Mesendoderm (in vitro differentiated cells): ENCODE measurements at regions not wholly inside any gene's neighbourhood (a gene's known extent, or its start where the extent isn't known, plus 50 kb on each side); places are given as distances from the start of the nearest gene placed in this dataset.

ENCODE experiments used
- DNase-seq: peaks from one replicate; pipeline ENCODE4 v3.0.0; 2013
- H2AK5ac ChIP-seq: 2 replicates; pipeline ENCODE4 v1.6.1; 2013; ENCODE audit warnings: low read length, inconsistent platforms
- H2BK120ac ChIP-seq: 2 replicates; pipeline ENCODE4 v1.6.1; 2013; ENCODE audit warnings: low read depth, mild to moderate bottlenecking, low read length, moderate library complexity, mixed read lengths
- H2BK15ac ChIP-seq: replicated peaks from 2 replicates; pipeline ENCODE4 v1.6.1; 2013; ENCODE audit warnings: low read depth, mild to moderate bottlenecking, moderate library complexity
- H2BK5ac ChIP-seq: 2 replicates; pipeline ENCODE4 v1.6.1; 2013; ENCODE audit warnings: low read length, inconsistent platforms
- H3K18ac ChIP-seq: 2 replicates; pipeline ENCODE4 v1.6.1; 2013; ENCODE audit warnings: mild to moderate bottlenecking, low read length, mixed read lengths
- H3K23ac ChIP-seq: one replicate; pipeline ENCODE4 v1.6.1; 2013; ENCODE audit warnings: low read length
- H3K27ac ChIP-seq: 2 replicates; pipeline ENCODE4 v1.5.1; 2013; ENCODE audit warnings: low read depth, mild to moderate bottlenecking, inconsistent platforms, low read length, moderate library complexity
- H3K27me3 ChIP-seq: 2 replicates; pipeline ENCODE4 v1.6.1; 2013; ENCODE audit warnings: low read length, control low read depth, mild to moderate bottlenecking, inconsistent platforms; ENCODE audit not compliant: insufficient read depth, poor library complexity
- H3K36me3 ChIP-seq: 2 replicates; pipeline ENCODE4 v1.6.1; 2013; ENCODE audit warnings: low read length, inconsistent platforms; ENCODE audit not compliant: control insufficient read depth, insufficient read depth
- H3K4ac ChIP-seq: one replicate; pipeline ENCODE4 v1.6.1; 2013; ENCODE audit warnings: low read depth, mild to moderate bottlenecking, low read length, moderate library complexity
- H3K4me1 ChIP-seq: 2 replicates; pipeline ENCODE4 v1.6.1; 2013; ENCODE audit warnings: low read depth, low read length, inconsistent platforms; ENCODE audit not compliant: control insufficient read depth
- H3K4me2 ChIP-seq: 2 replicates; pipeline ENCODE4 v1.6.1; 2013; ENCODE audit warnings: low read length
- H3K4me3 ChIP-seq: 2 replicates; pipeline ENCODE4 v1.5.1; 2013; ENCODE audit warnings: mild to moderate bottlenecking, low read length
- H3K56ac ChIP-seq: one replicate; pipeline ENCODE4 v1.6.1; 2013; ENCODE audit warnings: low read length
- H3K79me1 ChIP-seq: 2 replicates; pipeline ENCODE4 v1.6.1; 2013; ENCODE audit warnings: low read length, inconsistent platforms
- H3K79me2 ChIP-seq: 2 replicates; pipeline ENCODE4 v1.6.1; 2013; ENCODE audit warnings: mild to moderate bottlenecking, low read length; ENCODE audit not compliant: control insufficient read depth, insufficient read depth
- H3K9ac ChIP-seq: 2 replicates; pipeline ENCODE4 v1.6.1; 2013; ENCODE audit warnings: low read length, inconsistent platforms
- H4K5ac ChIP-seq: one replicate; pipeline ENCODE4 v1.6.1; 2013; ENCODE audit warnings: low read length
- H4K8ac ChIP-seq: one replicate; pipeline ENCODE4 v1.6.1; 2013; ENCODE audit warnings: low read depth, mild to moderate bottlenecking, control low read depth, low read length, moderate library complexity
- WGBS: extraction: QIAGEN DNeasy Blood & Tissue Kit; methylation state at CpG from one replicate; pipeline ENCODE4 v1.1.7; 2013; ENCODE audit warnings: low lambda C conversion rate, missing lambda C conversion rate; ENCODE audit not compliant: insufficient coverage; ENCODE audit errors: extremely low coverage; 5-methylcytosine and 5-hydroxymethylcytosine counted together

- H3K4me1 ChIP-seq: no peaks in the 10 kb centered on the region
- no peak overlapping the region for H3K23ac ChIP-seq
- no peak overlapping the region for H2BK5ac ChIP-seq
- H2BK15ac ChIP-seq: no peak overlapping the region
- H4K8ac ChIP-seq: no peak overlapping the region
- no CpG with 5 or more reads among the region's 4 CpGs for WGBS
- no peak overlapping the region for H3K56ac ChIP-seq
- H3K4me2 ChIP-seq: no peak overlapping the region
- H3K4me3 ChIP-seq: no peak overlapping the region
- no peak overlapping the region for H2BK120ac ChIP-seq
- no peak overlapping the region for H3K4ac ChIP-seq
- no peak overlapping the region for H4K5ac ChIP-seq
- H3K79me1 ChIP-seq: no peaks in the 10 kb centered on the region
- DNase-seq: peak; percentile 76
- no peaks in the 10 kb centered on the region for H3K36me3 ChIP-seq
- peak overlapping the region; percentile 28 for H3K27ac ChIP-seq
- H3K79me2 ChIP-seq: no peaks in the 10 kb centered on the region
- H3K27me3 ChIP-seq: no peaks in the 10 kb centered on the region
- peak overlapping the region; percentile 68 for H3K18ac ChIP-seq
- no peak overlapping the region for H3K9ac ChIP-seq
- H2AK5ac ChIP-seq: no peak overlapping the region
Measured at GRCh38 chr13:54975676-54976075, 1947.1 kb downstream of the OLFM4 start.

- no peak overlapping the region for H3K9ac ChIP-seq
- H3K79me2 ChIP-seq: no peaks in the 10 kb centered on the region
- no peak overlapping the region for H2AK5ac ChIP-seq
- H3K4ac ChIP-seq: no peak overlapping the region
- H3K18ac ChIP-seq: no peak overlapping the region
- no peaks in the 10 kb centered on the region for H3K79me1 ChIP-seq
- DNase-seq: no peak
- no peak overlapping the region for H3K23ac ChIP-seq
- H2BK5ac ChIP-seq: no peak overlapping the region
- no peaks in the 10 kb centered on the region for H3K36me3 ChIP-seq
- no peak overlapping the region for H3K4me3 ChIP-seq
- H4K5ac ChIP-seq: no peak overlapping the region
- H3K27ac ChIP-seq: no peak overlapping the region
- no peak overlapping the region for H4K8ac ChIP-seq
- H3K4me1 ChIP-seq: no peaks in the 10 kb centered on the region
- no peak overlapping the region for H3K4me2 ChIP-seq
- no peak overlapping the region for H2BK15ac ChIP-seq
- no peak overlapping the region for H2BK120ac ChIP-seq
- H3K27me3 ChIP-seq: no peaks in the 10 kb centered on the region
- H3K56ac ChIP-seq: no peak overlapping the region
- WGBS: no CpG with 5 or more reads among the region's 3 CpGs
Measured at GRCh38 chr13:54980651-54981050, 1952.0 kb downstream of the OLFM4 start.

- peak; percentile 52 for DNase-seq
- WGBS: no CpG with 5 or more reads among the region's 4 CpGs
Measured at GRCh38 chr13:54989418-54989817, 1960.8 kb downstream of the OLFM4 start.

GRCh38 chr13:54999399-54999907 is 1970.8 kb downstream of the OLFM4 start:
- Histone ChIP-seq H2AK5ac (peak overlapping the region; percentile 39), H3K36me3 (no peaks in the 10 kb centered on the region), H3K18ac (peak overlapping the region; percentile 94), H2BK5ac (peak overlapping the region; percentile 31), H3K27ac (no peak overlapping the region), H3K56ac (peak overlapping the region; percentile 19), H3K4me2 (no peak overlapping the region), H3K4me1 (peaks cover 2% of the 10 kb centered on the region), H3K79me1 (no peaks in the 10 kb centered on the region), H4K5ac (no peak overlapping the region), H3K9ac (no peak overlapping the region), H3K4ac (peak overlapping the region; percentile 55), H4K8ac (peak overlapping the region; percentile 56), H3K4me3 (no peak overlapping the region), H3K79me2 (no peaks in the 10 kb centered on the region), H2BK15ac (peak overlapping the region; percentile 100), H3K27me3 (no peaks in the 10 kb centered on the region), H3K23ac (no peak overlapping the region), H2BK120ac (peak overlapping the region; percentile 96)
- no peak for DNase-seq
- WGBS: no CpG with 5 or more reads among the region's 2 CpGs

More at GRCh38 chr13:54989418-54989817, 1960.8 kb downstream of the OLFM4 start:
- Histone ChIP-seq H3K27me3 (no peaks in the 10 kb centered on the region), H3K4ac (no peak overlapping the region), H3K4me3 (no peak overlapping the region), H2AK5ac (no peak overlapping the region), H2BK15ac (no peak overlapping the region), H4K5ac (no peak overlapping the region), H3K27ac (no peak overlapping the region), H3K4me1 (no peaks in the 10 kb centered on the region), H3K56ac (no peak overlapping the region), H3K79me1 (no peaks in the 10 kb centered on the region), H3K4me2 (no peak overlapping the region), H3K23ac (no peak overlapping the region), H3K79me2 (no peaks in the 10 kb centered on the region), H3K36me3 (no peaks in the 10 kb centered on the region), H3K9ac (no peak overlapping the region), H3K18ac (peak overlapping the region; percentile 80), H2BK120ac (peak overlapping the region; percentile 54), H4K8ac (no peak overlapping the region), H2BK5ac (no peak overlapping the region)

GRCh38 chr13:55000043-55000442 is 1971.4 kb downstream of the OLFM4 start:
- H3K23ac ChIP-seq: no peak overlapping the region
- H3K4me2 ChIP-seq: no peak overlapping the region
- no peak overlapping the region for H3K4ac ChIP-seq
- no peaks in the 10 kb centered on the region for H3K79me2 ChIP-seq
- peaks cover 2% of the 10 kb centered on the region for H3K4me1 ChIP-seq
- no peaks in the 10 kb centered on the region for H3K79me1 ChIP-seq
- H3K27ac ChIP-seq: peak overlapping the region; percentile 55
- no peak overlapping the region for H2BK120ac ChIP-seq
- no peak overlapping the region for H3K4me3 ChIP-seq
- no peaks in the 10 kb centered on the region for H3K36me3 ChIP-seq
- H4K5ac ChIP-seq: peak overlapping the region; percentile 59
- H2BK5ac ChIP-seq: peak overlapping the region; percentile 35
- no peak overlapping the region for H4K8ac ChIP-seq
- no peak overlapping the region for H2AK5ac ChIP-seq
- no CpG with 5 or more reads among the region's 3 CpGs for WGBS
- no peaks in the 10 kb centered on the region for H3K27me3 ChIP-seq
- H3K9ac ChIP-seq: no peak overlapping the region
- peak; percentile 84 for DNase-seq
- H3K56ac ChIP-seq: no peak overlapping the region
- H3K18ac ChIP-seq: no peak overlapping the region
- no peak overlapping the region for H2BK15ac ChIP-seq

GRCh38 chr13:55000844-55001243 is 1972.2 kb downstream of the OLFM4 start:
- no peak overlapping the region for H3K27ac ChIP-seq
- H4K5ac ChIP-seq: no peak overlapping the region
- H3K27me3 ChIP-seq: no peaks in the 10 kb centered on the region
- H2BK5ac ChIP-seq: peak overlapping the region; percentile 64
- no peaks in the 10 kb centered on the region for H3K79me2 ChIP-seq
- no peak overlapping the region for H3K4me2 ChIP-seq
- H3K36me3 ChIP-seq: no peaks in the 10 kb centered on the region
- DNase-seq: no peak
- WGBS: no CpG with 5 or more reads among the region's 5 CpGs
- no peak overlapping the region for H3K23ac ChIP-seq
- H2BK15ac ChIP-seq: no peak overlapping the region
- peak overlapping the region; percentile 35 for H3K56ac ChIP-seq
- no peak overlapping the region for H2BK120ac ChIP-seq
- H4K8ac ChIP-seq: no peak overlapping the region
- no peak overlapping the region for H3K9ac ChIP-seq
- H2AK5ac ChIP-seq: no peak overlapping the region
- H3K79me1 ChIP-seq: no peaks in the 10 kb centered on the region
- H3K18ac ChIP-seq: no peak overlapping the region
- H3K4ac ChIP-seq: peak overlapping the region; percentile 38
- peaks cover 2% of the 10 kb centered on the region for H3K4me1 ChIP-seq
- no peak overlapping the region for H3K4me3 ChIP-seq
